Gastrocnemius medialis (tissue), 4 donors: ENCODE measurements at regions not wholly inside any gene's neighbourhood (a gene's known extent, or its start where the extent isn't known, plus 50 kb on each side); places are given as distances from the start of the nearest gene placed in this dataset.

ENCODE experiments used
- CTCF ChIP-seq, 5 experiments: fragments of 450-650 bp in 3 of 5; fragments of 200-600 bp in 2 of 5; sonication (generic) in 2 of 5; IDR thresholded peaks in 4 of 5; conservative IDR thresholded peaks in 1 of 5; 1 replicate in 4 of 5; 2 replicates in 1 of 5; pipeline ENCODE4 v1.5.1; 2016 to 2019; ENCODE audit warnings: antibody characterized with exemption in 5 of 5, mild to moderate bottlenecking in 3 of 5, moderate library complexity in 3 of 5
- POLR2A ChIP-seq, 2 donors: fragments of 450-650 bp; IDR thresholded peaks; one replicate each; pipeline ENCODE4 v1.6.1; 2017; ENCODE audit warnings: antibody characterized with exemption in 2 of 2, mild to moderate bottlenecking in 2 of 2, moderate library complexity in 2 of 2

- TF ChIP-seq POLR2A (IDR thresholded peaks at IDR 0.05) (no peak), CTCF (IDR thresholded peaks at IDR 0.05 in 4 of 5, conservative IDR thresholded peaks at IDR 0.05 in 1 of 5) (no peak)
Measured at GRCh38 chr21:27691516-27691915, 724.6 kb upstream of the ADAMTS5 start.
